Fibroblast of skin of left biceps (primary cell): ENCODE measurements at regions not wholly inside any gene's neighbourhood (a gene's known extent, or its start where the extent isn't known, plus 50 kb on each side); places are given as distances from the start of the nearest gene placed in this dataset.

Experiments used
- DNase-seq, 2 experiments: peaks; one replicate each; pipeline ENCODE4 v3.0.0-alpha.2; 2013; ENCODE audit warnings: low read depth in 2 of 2

- no peak for DNase-seq
Observed at GRCh38 chr7:131619336-131620305, 63.2 kb upstream of the PODXL start.

- no peak for DNase-seq
Observed at GRCh38 chr7:131618391-131618790, 62.0 kb upstream of the PODXL start.

- DNase-seq: no peak
Observed at GRCh38 chr7:131616487-131617200, 60.2 kb upstream of the PODXL start.

- DNase-seq: no peak
Observed at GRCh38 chr7:131613909-131614308, 57.5 kb upstream of the PODXL start.

GRCh38 chr7:131610007-131610406 is 53.6 kb upstream of the PODXL start:
- DNase-seq: no peak

GRCh38 chr7:131608116-131608500 is 51.7 kb upstream of the PODXL start:
- no peak for DNase-seq

GRCh38 chr7:131607291-131608115 is 51.1 kb upstream of the PODXL start:
- no peak for DNase-seq

- DNase-seq: no peak
Observed at GRCh38 chr7:131606346-131607290, 50.2 kb upstream of the PODXL start.
